HEK293T (cell line): ENCODE measurements at regions not wholly inside any gene's neighbourhood (a gene's known extent, or its start where the extent isn't known, plus 50 kb on each side); places are given as distances from the start of the nearest gene placed in this dataset.

ENCODE experiments used
- ARNT ChIP-seq: fragments of 450-650 bp; IDR thresholded peaks from 2 replicates; pipeline ENCODE4 v1.6.1; 2017; ENCODE audit warnings: mild to moderate bottlenecking
- BHLHE40 ChIP-seq: fragments of 450-650 bp; IDR thresholded peaks from 2 replicates; pipeline ENCODE4 v1.6.1; 2016; ENCODE audit warnings: mild to moderate bottlenecking, moderate library complexity, borderline replicate concordance
- CTBP1 ChIP-seq: fragments of 450-650 bp; IDR thresholded peaks from 2 replicates; pipeline ENCODE4 v1.6.1; 2016; ENCODE audit warnings: borderline replicate concordance
- ELF4 ChIP-seq: fragments of 450-650 bp; IDR thresholded peaks from 2 replicates; pipeline ENCODE4 v1.6.1; 2017; ENCODE audit warnings: antibody characterized with exemption
- FOXK2 ChIP-seq: fragments of 450-650 bp; IDR thresholded peaks from 2 replicates; pipeline ENCODE4 v1.6.1; 2016; ENCODE audit warnings: mild to moderate bottlenecking
- L3MBTL2 ChIP-seq: fragments of 450-650 bp; conservative IDR thresholded peaks from 2 replicates; pipeline ENCODE4 v1.6.1; 2016; ENCODE audit warnings: mild to moderate bottlenecking
- NFRKB ChIP-seq: fragments of 450-650 bp; IDR thresholded peaks from 2 replicates; pipeline ENCODE4 v1.6.1; 2016; ENCODE audit warnings: mild to moderate bottlenecking, moderate library complexity
- PKNOX1 ChIP-seq: fragments of 450-650 bp; IDR thresholded peaks from 2 replicates; pipeline ENCODE4 v1.6.1; 2016
- SP1 ChIP-seq: fragments of 450-650 bp; IDR thresholded peaks from 2 replicates; pipeline ENCODE4 v1.6.1; 2017
- SUZ12 ChIP-seq: fragments of 450-650 bp; IDR thresholded peaks from 2 replicates; pipeline ENCODE4 v1.6.1; 2016; ENCODE audit warnings: mild to moderate bottlenecking
- TARDBP ChIP-seq: fragments of 450-650 bp; IDR thresholded peaks from 2 replicates; pipeline ENCODE4 v1.6.1; 2016
- ZNF384 ChIP-seq: fragments of 450-650 bp; IDR thresholded peaks from 2 replicates; pipeline ENCODE4 v1.6.1; 2016

- TF ChIP-seq SP1 (no peak), ARNT (no peak), ZNF384 (no peak), NFRKB (no peak), PKNOX1 (no peak), SUZ12 (no peak), ELF4 (no peak), CTBP1 (no peak), BHLHE40 (no peak), FOXK2 (no peak), TARDBP (no peak), L3MBTL2 (no peak)
These were observed 436.1 kb downstream of the TYW1 start for GRCh38 chr7:67432536-67433234.
